Dedifferentiated amniotic fluid mesenchymal stem cell (primary cell): ENCODE measurements at regions not wholly inside any gene's neighbourhood (a gene's known extent, or its start where the extent isn't known, plus 50 kb on each side); places are given as distances from the start of the nearest gene placed in this dataset.

ENCODE experiments used
- DNase-seq: peaks from one replicate; pipeline ENCODE4 v3.0.0-alpha.2; 2016; ENCODE audit errors: extremely low spot score

GRCh38 chr4:164695650-164696049, 58.3 kb upstream of the SMIM31 start:
- DNase-seq, result no peak

GRCh38 chr4:164700471-164700870, 53.5 kb upstream of the SMIM31 start:
- DNase-seq, result no peak

- no peak for DNase-seq
Observed at GRCh38 chr4:164701665-164702064, 52.3 kb upstream of the SMIM31 start.
